HepG2 (cell line): ENCODE measurements at regions not wholly inside any gene's neighbourhood (a gene's known extent, or its start where the extent isn't known, plus 50 kb on each side); places are given as distances from the start of the nearest gene placed in this dataset.

ENCODE experiments used
- ATAC-seq: fragments of 200-7000 bp; cut with Tn5 transposase; 3 replicates; pipeline ENCODE4 v1.9.1; 2020; ENCODE audit warnings: mild to moderate bottlenecking, moderate library complexity
- BruUV-seq: library from RNA; stranded (reverse); fragments of 400-500 nt; replicated peaks from 2 replicates; lab custom pipeline; 2021; lab: Mats Ljungman, UMichigan
- CTCF ChIA-PET: fragments of 300-600 bp; formaldehyde crosslinking; extraction: SDS; loops from one replicate; lab custom pipeline; 2021; ENCODE audit warnings: low total read pairs, inconsistent platforms, low intra/inter-chr PET ratio; lab: Yijun Ruan, JAX
- POLR2A ChIA-PET: fragments of 350-600 bp; sonication (Branson Sonifier 250); formaldehyde crosslinking; loops from one replicate; lab custom pipeline; 2020; ENCODE audit warnings: antibody characterized with exemption, inconsistent platforms; lab: Yijun Ruan, JAX
- DNase-seq: peaks from one replicate; pipeline ENCODE4 v3.0.0-alpha.2; 2015; ENCODE audit warnings: low spot score
- FAIRE-seq: peaks from 3 replicates; lab custom pipeline; 2011; peaks lifted over from hg19 to GRCh38; lab: Jason Lieb, UNC
- H2AFZ ChIP-seq: one replicate; pipeline ENCODE4 v1.6.1; 2011; ENCODE audit warnings: low read length, inconsistent platforms
- H3K27ac ChIP-seq: fragments of 300-600 bp; 3 replicates; pipeline ENCODE4 v1.8.0; 2011; ENCODE audit warnings: mixed run types, mild to moderate bottlenecking, mixed read lengths, low read length, inconsistent platforms; ENCODE audit not compliant: insufficient read depth; ENCODE audit errors: extremely low read length
- H3K27me3 ChIP-seq, 2 experiments: fragments of 200-600 bp in 1 of 2; 2 replicates in 1 of 2; 3 replicates in 1 of 2; pipeline versions ENCODE4 v1.6.0 to v1.8.0; 2011; ENCODE audit warnings: low read length in 2 of 2, mild to moderate bottlenecking in 2 of 2, moderate library complexity in 2 of 2, inconsistent platforms in 1 of 2; ENCODE audit not compliant: insufficient read depth in 2 of 2, control insufficient read depth in 1 of 2
- H3K36me3 ChIP-seq, 2 experiments: fragments of 200-600 bp in 1 of 2; replicated peaks in 1 of 2; 2 replicates in 1 of 2; 3 replicates in 1 of 2; pipeline versions ENCODE4 v1.5.1 to v1.8.0; 2011; ENCODE audit warnings: low read length in 2 of 2, inconsistent platforms in 1 of 2; ENCODE audit not compliant: insufficient read depth in 2 of 2, control insufficient read depth in 1 of 2
- H3K4me1 ChIP-seq: 2 replicates; pipeline ENCODE4 v1.5.1; 2012; ENCODE audit warnings: low read length, inconsistent platforms; ENCODE audit not compliant: insufficient read depth
- H3K4me2 ChIP-seq: 2 replicates; pipeline ENCODE4 v1.6.0; 2011; ENCODE audit warnings: low read depth, low read length, inconsistent platforms
- H3K4me3 ChIP-seq, 3 experiments: fragments of 200-600 bp in 1 of 3; sonication (generic), shearing (Covaris generic) in 1 of 3; replicated peaks in 1 of 3; 2 replicates each; pipeline ENCODE4 v1.5.1; 2011 to 2016; ENCODE audit warnings: low read length in 3 of 3, inconsistent platforms in 2 of 3, low read depth in 2 of 3, mild to moderate bottlenecking in 2 of 3, control low read depth in 1 of 3, mixed read lengths in 1 of 3; ENCODE audit not compliant: insufficient read depth in 1 of 3
- H3K79me2 ChIP-seq: one replicate; pipeline ENCODE4 v1.6.1; 2011; ENCODE audit warnings: low read length, inconsistent platforms; ENCODE audit not compliant: insufficient read depth
- H3K9ac ChIP-seq: 2 replicates; pipeline ENCODE4 v1.6.0; 2011; ENCODE audit warnings: mild to moderate bottlenecking, low read depth, low read length, inconsistent platforms; ENCODE audit not compliant: insufficient read depth
- H3K9me3 ChIP-seq: 2 replicates; pipeline ENCODE4 v1.5.1; 2012; ENCODE audit warnings: mild to moderate bottlenecking, low read length
- H4K20me1 ChIP-seq: 2 replicates; pipeline ENCODE4 v1.6.0; 2011; ENCODE audit warnings: inconsistent platforms, mild to moderate bottlenecking, low read length, moderate library complexity; ENCODE audit not compliant: insufficient read depth
- CEBPZ ChIP-seq: IDR thresholded peaks from 2 replicates; pipeline ENCODE4 v1.6.1; 2012; ENCODE audit warnings: low read length, improper control_type of control experiment
- ELF3 ChIP-seq: IDR thresholded peaks from 2 replicates; pipeline ENCODE4 v1.6.1; 2016; ENCODE audit warnings: missing genetic modification reagents, missing compliant biosample characterization
- GATAD1 ChIP-seq: IDR thresholded peaks from 2 replicates; pipeline ENCODE4 v1.6.1; 2016; ENCODE audit warnings: missing genetic modification reagents, missing compliant biosample characterization
- HES4 ChIP-seq: sonication (generic); formaldehyde crosslinking; IDR thresholded peaks from 2 replicates; pipeline ENCODE4 v1.9.0; 2021; ENCODE audit warnings: mild to moderate bottlenecking, missing genetic modification reagents, borderline replicate concordance
- HMGA1 ChIP-seq: sonication (generic); formaldehyde crosslinking; conservative IDR thresholded peaks from 2 replicates; pipeline ENCODE4 v1.4.0; 2020; ENCODE audit warnings: missing genetic modification reagents
- KDM3A ChIP-seq: IDR thresholded peaks from 2 replicates; pipeline ENCODE4 v1.6.1; 2018; ENCODE audit warnings: low read depth, missing compliant biosample characterization
- PITX1 ChIP-seq: sonication (generic); formaldehyde crosslinking; IDR thresholded peaks from 2 replicates; pipeline ENCODE4 v1.5.1; 2020; ENCODE audit warnings: mild to moderate bottlenecking, missing genetic modification reagents
- RAD21 ChIP-seq: fragments of 450-650 bp; formaldehyde crosslinking; IDR thresholded peaks from 2 replicates; pipeline ENCODE4 v1.5.0; 2020; ENCODE audit warnings: mild to moderate bottlenecking
- TBP ChIP-seq: sonication (generic); formaldehyde crosslinking; IDR thresholded peaks from 2 replicates; pipeline ENCODE4 v1.5.0; 2020; ENCODE audit warnings: missing genetic modification reagents
- ZEB1 ChIP-seq: IDR thresholded peaks from 2 replicates; pipeline ENCODE4 v1.6.1; 2012; ENCODE audit warnings: mild to moderate bottlenecking, low read depth, inconsistent platforms; ENCODE audit not compliant: insufficient replicate concordance
- ZHX1 ChIP-seq: sonication (generic); formaldehyde crosslinking; IDR thresholded peaks from 2 replicates; pipeline ENCODE4 v1.8.1; 2022; ENCODE audit warnings: low read depth, mild to moderate bottlenecking, missing genetic modification reagents
- ZNF839 ChIP-seq: sonication (generic); formaldehyde crosslinking; IDR thresholded peaks from 2 replicates; pipeline ENCODE4 v1.4.0; 2020; ENCODE audit warnings: missing genetic modification reagents, mild to moderate bottlenecking, borderline replicate concordance
- ZSCAN29 ChIP-seq: sonication (generic); formaldehyde crosslinking; conservative IDR thresholded peaks from 2 replicates; pipeline ENCODE4 v1.4.0; 2020; ENCODE audit warnings: mild to moderate bottlenecking, missing genetic modification reagents
- WGBS: methylation state at CpG from one replicate; pipeline ENCODE4 v1.1.6; 2017; ENCODE audit warnings: low lambda C conversion rate; 5-methylcytosine and 5-hydroxymethylcytosine counted together
- in situ Hi-C: cut with HindIII; loops from 2 replicates; pipeline ENCODE4 v1.10.0; 2017; ENCODE audit warnings: low pct_unique_long_range_greater_than_20kb; ENCODE audit not compliant: extremely low pct_ligation_motif_present
- intact Hi-C: fragments of 100-400 bp; cut with micrococcal nuclease; formaldehyde crosslinking; loops from one replicate; pipeline ENCODE4 v1.10.0; 2022; ENCODE audit not compliant: unreplicated experiment
- TF ChIP-seq, protein P1 (sequence below): sonication (generic); formaldehyde crosslinking; IDR thresholded peaks from 2 replicates; pipeline ENCODE4 v1.4.0; 2020; ENCODE audit warnings: missing genetic modification reagents, borderline replicate concordance
- TF ChIP-seq, protein P2 (sequence below), 2 experiments: fragments of 450-650 bp in 1 of 2; sonication (generic) in 1 of 2; formaldehyde crosslinking; IDR thresholded peaks; 2 replicates each; pipeline versions ENCODE4 v1.5.0 to v1.8.0; 2020 to 2022; ENCODE audit warnings: mild to moderate bottlenecking in 1 of 2, missing genetic modification reagents in 1 of 2

GRCh38 chr5:99060306-99061261, 131.8 kb upstream of the CHD1 start:
- peak; percentile 46 for DNase-seq
- ATAC-seq: peak; percentile 53
- H3K79me2 ChIP-seq: no peaks in the 10 kb centered on the region
- H3K27me3 ChIP-seq: no peaks in the 10 kb centered on the region
- H3K36me3 ChIP-seq: no peaks in the 10 kb centered on the region
- peaks cover 23% of the 10 kb centered on the region for H3K4me1 ChIP-seq
- intact Hi-C loops: loop anchor here (1.0 to 2.0 kb wide), 2 partner anchors 154 to 220 kb away; no protein-coding TSS in a partner anchor
- POLR2A ChIA-PET: no interaction called here
- no TSS peak for BruUV-seq
- 18% methylated on average over 13 of the region's 13 CpGs for WGBS
- no peaks in the 10 kb centered on the region for H3K9me3 ChIP-seq
- CTCF ChIA-PET: interaction anchor here (1.0 to 2.0 kb wide), 3 partner anchors 28 to 221 kb away, joined by 3 to 28 read pairs (median 7); no protein-coding TSS in a partner anchor
- H3K4me2 ChIP-seq: peak overlapping the region; percentile 8; the same call in 1 of the 2 replicates
- in situ Hi-C loops: no loop called here
- no peak overlapping the region for H3K4me3 ChIP-seq
- no peak overlapping the region for H3K27ac ChIP-seq
- H4K20me1 ChIP-seq: no peaks in the 10 kb centered on the region
- H2AFZ ChIP-seq: no peak overlapping the region
- H3K9ac ChIP-seq: no peak overlapping the region
- FAIRE-seq: peak; percentile 82
- no peak for TF ChIP-seq TBP (CRISPR knock-in tag)
- TF ChIP-seq, protein P1, sequence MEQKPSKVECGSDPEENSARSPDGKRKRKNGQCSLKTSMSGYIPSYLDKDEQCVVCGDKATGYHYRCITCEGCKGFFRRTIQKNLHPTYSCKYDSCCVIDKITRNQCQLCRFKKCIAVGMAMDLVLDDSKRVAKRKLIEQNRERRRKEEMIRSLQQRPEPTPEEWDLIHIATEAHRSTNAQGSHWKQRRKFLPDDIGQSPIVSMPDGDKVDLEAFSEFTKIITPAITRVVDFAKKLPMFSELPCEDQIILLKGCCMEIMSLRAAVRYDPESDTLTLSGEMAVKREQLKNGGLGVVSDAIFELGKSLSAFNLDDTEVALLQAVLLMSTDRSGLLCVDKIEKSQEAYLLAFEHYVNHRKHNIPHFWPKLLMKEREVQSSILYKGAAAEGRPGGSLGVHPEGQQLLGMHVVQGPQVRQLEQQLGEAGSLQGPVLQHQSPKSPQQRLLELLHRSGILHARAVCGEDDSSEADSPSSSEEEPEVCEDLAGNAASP (CRISPR knock-in tag): no peak
- TF ChIP-seq HES4 (CRISPR knock-in tag): no peak
- TF ChIP-seq CEBPZ: no peak
- TF ChIP-seq ZSCAN29 (CRISPR knock-in tag): no peak
- no peak for TF ChIP-seq ZHX1 (CRISPR knock-in tag)
- peak; percentile 42; the same call in 1 of the 2 replicates for TF ChIP-seq RAD21
- TF ChIP-seq GATAD1 (CRISPR knock-in tag): no peak
- TF ChIP-seq ZEB1: no peak
- TF ChIP-seq, protein P2, sequence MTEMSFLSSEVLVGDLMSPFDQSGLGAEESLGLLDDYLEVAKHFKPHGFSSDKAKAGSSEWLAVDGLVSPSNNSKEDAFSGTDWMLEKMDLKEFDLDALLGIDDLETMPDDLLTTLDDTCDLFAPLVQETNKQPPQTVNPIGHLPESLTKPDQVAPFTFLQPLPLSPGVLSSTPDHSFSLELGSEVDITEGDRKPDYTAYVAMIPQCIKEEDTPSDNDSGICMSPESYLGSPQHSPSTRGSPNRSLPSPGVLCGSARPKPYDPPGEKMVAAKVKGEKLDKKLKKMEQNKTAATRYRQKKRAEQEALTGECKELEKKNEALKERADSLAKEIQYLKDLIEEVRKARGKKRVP (CRISPR knock-in tag; IDR thresholded peaks at IDR 0.05): no peak
- no peak for TF ChIP-seq HMGA1
- no peak for TF ChIP-seq ZNF839 (CRISPR knock-in tag)
- TF ChIP-seq PITX1 (CRISPR knock-in tag): no peak
- TF ChIP-seq KDM3A: no peak
- 0 out of 2 replicates have a peak, but pooled peaks have one; percentile 28 for TF ChIP-seq ELF3 (CRISPR knock-in tag)
